ENCODE measurements at regions not wholly inside any gene's neighbourhood (a gene's known extent, or its start where the extent isn't known, plus 50 kb on each side); places are given as distances from the start of the nearest gene placed in this dataset.
A peak's percentile ranks its signal among the peaks of the same experiment; 100 is the strongest.

DNA sequence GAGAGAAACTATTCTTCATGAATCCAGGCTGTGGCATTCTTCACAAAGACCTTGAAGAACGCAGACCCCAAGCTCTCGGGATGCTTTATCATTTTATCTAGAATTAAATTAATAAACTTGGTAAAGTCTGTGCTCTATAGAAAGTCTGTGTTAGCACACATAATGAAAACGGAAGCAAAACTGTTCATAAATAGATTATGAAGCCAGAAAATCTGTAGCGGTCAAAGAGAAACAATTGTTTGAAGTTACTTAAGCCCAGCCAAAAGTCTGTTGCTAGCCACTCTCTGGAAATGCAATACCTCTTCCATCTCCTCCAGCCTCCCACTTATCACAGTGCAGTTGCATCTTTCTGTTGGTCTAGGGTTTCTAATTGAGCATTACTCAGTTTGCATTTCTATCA lies 375.9 kb downstream of the KIF4B start:
- H3K4me3 ChIP-seq (ENCODE audit: low read length), result no peak overlapping the region
- TF ChIP-seq, protein P1, sequence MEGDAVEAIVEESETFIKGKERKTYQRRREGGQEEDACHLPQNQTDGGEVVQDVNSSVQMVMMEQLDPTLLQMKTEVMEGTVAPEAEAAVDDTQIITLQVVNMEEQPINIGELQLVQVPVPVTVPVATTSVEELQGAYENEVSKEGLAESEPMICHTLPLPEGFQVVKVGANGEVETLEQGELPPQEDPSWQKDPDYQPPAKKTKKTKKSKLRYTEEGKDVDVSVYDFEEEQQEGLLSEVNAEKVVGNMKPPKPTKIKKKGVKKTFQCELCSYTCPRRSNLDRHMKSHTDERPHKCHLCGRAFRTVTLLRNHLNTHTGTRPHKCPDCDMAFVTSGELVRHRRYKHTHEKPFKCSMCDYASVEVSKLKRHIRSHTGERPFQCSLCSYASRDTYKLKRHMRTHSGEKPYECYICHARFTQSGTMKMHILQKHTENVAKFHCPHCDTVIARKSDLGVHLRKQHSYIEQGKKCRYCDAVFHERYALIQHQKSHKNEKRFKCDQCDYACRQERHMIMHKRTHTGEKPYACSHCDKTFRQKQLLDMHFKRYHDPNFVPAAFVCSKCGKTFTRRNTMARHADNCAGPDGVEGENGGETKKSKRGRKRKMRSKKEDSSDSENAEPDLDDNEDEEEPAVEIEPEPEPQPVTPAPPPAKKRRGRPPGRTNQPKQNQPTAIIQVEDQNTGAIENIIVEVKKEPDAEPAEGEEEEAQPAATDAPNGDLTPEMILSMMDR (IDR thresholded peaks at IDR 0.05; ENCODE audit: insufficient read depth, low read depth, low read length, missing control alignments), result no peak

DNA sequence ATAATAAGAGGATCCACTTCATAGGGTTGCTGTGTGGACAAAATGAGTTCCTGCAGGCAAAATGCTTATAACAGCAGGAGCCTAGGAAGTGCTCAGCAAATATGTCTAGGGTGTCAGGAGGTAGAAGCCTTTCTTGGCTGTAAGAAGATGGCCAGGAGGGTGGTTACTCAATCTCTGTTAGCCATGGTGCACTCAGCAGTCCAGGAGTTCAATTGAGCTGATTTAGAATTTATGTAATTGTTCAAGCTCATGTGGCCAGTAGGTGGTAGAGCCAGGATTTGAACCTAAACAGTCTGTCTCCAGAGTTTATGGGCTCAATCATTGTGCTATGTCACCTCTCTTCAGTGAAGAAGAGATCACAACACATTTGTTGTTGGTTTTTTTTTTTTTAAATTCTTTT lies 381.2 kb downstream of the KIF4B start:
- no peak for DNase-seq (ENCODE audit: low read depth)
- H3K4me3 ChIP-seq (ENCODE audit: low read length), result no peak overlapping the region
- TF ChIP-seq, protein P1 (IDR thresholded peaks at IDR 0.05; ENCODE audit: insufficient read depth, low read depth, low read length, missing control alignments), result no peak

More for the DNA sequence above, 375.9 kb downstream of the KIF4B start:
- no peak for DNase-seq (ENCODE audit: low read depth)

DNA sequence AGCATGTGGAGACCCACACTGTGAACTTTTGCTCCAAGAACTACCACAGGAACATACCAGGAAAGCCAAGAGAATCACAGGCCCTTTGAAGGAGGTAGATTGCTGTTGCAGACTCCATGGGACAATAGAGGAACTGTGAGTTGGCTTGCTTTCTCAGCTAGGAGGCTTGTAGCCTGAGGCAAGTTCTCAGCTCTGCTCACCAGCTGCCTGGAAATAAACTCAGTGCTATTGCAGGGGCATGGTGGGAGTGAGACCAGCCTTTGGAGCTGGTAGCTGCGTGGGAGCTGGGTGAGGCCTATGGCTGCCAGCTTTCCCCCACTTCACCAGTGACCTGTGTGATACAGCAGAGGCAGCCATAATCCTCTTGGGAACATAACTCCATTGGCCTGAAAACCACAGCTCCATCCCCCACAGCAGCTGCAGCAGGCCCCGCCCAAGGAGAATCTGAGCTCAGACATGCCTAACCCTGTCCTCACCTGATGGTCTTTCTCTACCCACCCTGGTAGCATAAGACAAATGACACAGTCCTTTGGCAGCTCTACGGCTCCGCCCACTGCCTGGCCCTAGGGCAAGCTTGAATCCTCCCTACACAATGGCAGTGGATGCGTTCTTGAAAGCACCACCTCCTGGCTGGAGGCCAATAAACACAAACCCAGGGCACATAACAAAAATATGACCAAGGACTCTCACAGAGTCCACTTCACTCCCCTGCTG lies 389.5 kb downstream of the KIF4B start:
- TF ChIP-seq, protein P1 (IDR thresholded peaks at IDR 0.05; ENCODE audit: insufficient read depth, low read depth, low read length, missing control alignments), result peak; percentile 2
- peak; percentile 99 for DNase-seq (ENCODE audit: low read depth)
- no peak overlapping the region for H3K4me3 ChIP-seq (ENCODE audit: low read length)

DNA sequence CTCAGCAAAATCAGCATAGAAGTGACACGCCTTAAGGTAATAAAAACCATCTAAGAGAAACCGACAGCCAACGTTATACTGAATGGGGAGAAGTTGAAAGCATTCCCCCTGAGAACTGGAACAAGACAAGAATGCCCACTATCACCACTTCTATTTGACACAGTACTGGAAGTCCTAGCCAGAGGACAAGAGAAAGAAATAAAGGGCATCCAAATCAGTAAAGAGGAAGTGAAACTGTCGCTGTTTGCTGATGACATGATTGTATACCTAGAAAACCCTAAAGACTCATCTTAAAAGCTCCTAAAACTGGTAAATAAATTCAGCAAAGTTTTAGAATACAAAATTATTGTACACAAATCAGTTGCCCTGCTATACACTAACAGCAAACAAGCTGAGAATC lies 393.3 kb downstream of the KIF4B start:
- no peak overlapping the region for H3K4me3 ChIP-seq (ENCODE audit: low read length)
- TF ChIP-seq, protein P1 (IDR thresholded peaks at IDR 0.05; ENCODE audit: insufficient read depth, low read depth, low read length, missing control alignments), result no peak
- DNase-seq (ENCODE audit: low read depth), result no peak

DNA sequence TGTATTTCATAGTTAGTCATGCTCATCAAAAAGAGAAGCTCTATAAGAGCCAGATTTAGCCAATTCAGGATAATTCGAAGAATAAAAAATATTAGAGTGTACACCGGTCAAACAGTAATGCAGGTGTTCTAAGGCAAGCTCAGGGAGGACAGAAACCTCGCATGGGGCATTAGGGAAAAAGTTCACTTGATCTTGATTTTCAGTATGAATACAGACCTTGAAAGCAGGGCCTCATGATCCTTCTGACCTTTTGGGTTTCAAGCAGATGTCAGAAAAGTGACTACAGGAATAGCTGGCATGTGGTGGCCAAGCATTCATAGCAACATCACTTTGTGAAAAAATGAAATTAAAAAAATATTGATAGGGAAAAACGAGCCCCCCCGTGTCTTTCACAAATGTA lies 394.9 kb downstream of the KIF4B start:
- no peak for DNase-seq (ENCODE audit: low read depth)
- TF ChIP-seq, protein P1 (IDR thresholded peaks at IDR 0.05; ENCODE audit: insufficient read depth, low read depth, low read length, missing control alignments), result no peak
- H3K4me3 ChIP-seq (ENCODE audit: low read length), result no peak overlapping the region

DNA sequence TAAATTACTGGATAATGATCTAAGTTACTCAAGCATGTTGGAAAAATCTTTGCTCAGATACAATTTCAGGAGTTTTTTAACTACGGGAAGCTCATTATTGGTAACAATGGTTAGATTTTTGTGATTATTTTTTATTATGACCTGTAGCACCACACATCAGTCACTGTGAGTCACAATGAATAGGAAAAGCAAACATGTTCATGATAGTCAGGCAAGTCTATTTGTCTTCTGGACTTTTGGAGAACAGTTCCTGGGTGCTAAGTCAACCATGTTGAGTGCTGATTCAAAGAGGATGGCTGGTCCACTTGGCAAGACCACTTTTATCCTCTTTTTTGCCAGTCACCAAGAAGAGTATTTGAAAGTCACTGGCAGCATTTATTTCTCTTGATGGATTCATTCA lies 403.2 kb downstream of the KIF4B start:
- DNase-seq (ENCODE audit: low read depth), result peak; percentile 70
- TF ChIP-seq, protein P1 (IDR thresholded peaks at IDR 0.05; ENCODE audit: insufficient read depth, low read depth, low read length, missing control alignments), result no peak
- H3K4me3 ChIP-seq (ENCODE audit: low read length), result no peak overlapping the region
